B cell (primary cell): ENCODE measurements at regions not wholly inside any gene's neighbourhood (a gene's known extent, or its start where the extent isn't known, plus 50 kb on each side); places are given as distances from the start of the nearest gene placed in this dataset.

Experiments
- CTCF ChIP-seq: fragments of 200-600 bp; IDR thresholded peaks from one replicate; pipeline ENCODE4 v1.8.0; 2022; ENCODE audit warnings: antibody characterized with exemption, mild to moderate bottlenecking
- EZH2 ChIP-seq: IDR thresholded peaks from 2 replicates; pipeline ENCODE4 v1.6.1; 2012; ENCODE audit warnings: borderline replicate concordance, low read depth, mild to moderate bottlenecking, moderate library complexity, low read length; ENCODE audit not compliant: insufficient read depth, poor library complexity, severe bottlenecking

GRCh38 chr5:56648460-56649034 lies 166.8 kb upstream of the MAP3K1 start:
- TF ChIP-seq CTCF (no peak), EZH2 (no peak)
